ENCODE measurements at regions not wholly inside any gene's neighbourhood (a gene's known extent, or its start where the extent isn't known, plus 50 kb on each side); places are given as distances from the start of the nearest gene placed in this dataset.

- Histone ChIP-seq H3K4me1 (ENCODE audit: low read length) (no peaks in the 10 kb centered on the region), H3K4me2 (ENCODE audit: low read depth, low read length) (no peak overlapping the region), H3K27ac (ENCODE audit: low read length) (no peak overlapping the region), H3K9me3 (replicated peaks; ENCODE audit: insufficient read depth, low read length) (no peaks in the 10 kb centered on the region), H4K20me1 (ENCODE audit: insufficient read depth, low read length) (no peaks in the 10 kb centered on the region), H3K36me3 (replicated peaks; ENCODE audit: insufficient read depth, low read length) (no peaks in the 10 kb centered on the region), H3K9ac (ENCODE audit: low read length) (no peak overlapping the region), H3K27me3 (replicated peaks; ENCODE audit: insufficient read depth, low read length) (peaks cover 15% of the 10 kb centered on the region), H3F3A (ENCODE audit: insufficient read depth, low read length) (no peaks in the 10 kb centered on the region), H3K4me3 (ENCODE audit: low read length) (no peak overlapping the region), H3K79me2 (ENCODE audit: low read length) (no peaks in the 10 kb centered on the region), H2AFZ (ENCODE audit: low read length) (no peak overlapping the region), H3K9me2 (replicated peaks; ENCODE audit: insufficient read depth, low read length) (no peaks in the 10 kb centered on the region)
- DNase-seq, result no peak
- no peak for TF ChIP-seq EZH2phosphoT487 (IDR thresholded peaks at IDR 0.05; ENCODE audit: low read length)
- TF ChIP-seq, protein P1, sequence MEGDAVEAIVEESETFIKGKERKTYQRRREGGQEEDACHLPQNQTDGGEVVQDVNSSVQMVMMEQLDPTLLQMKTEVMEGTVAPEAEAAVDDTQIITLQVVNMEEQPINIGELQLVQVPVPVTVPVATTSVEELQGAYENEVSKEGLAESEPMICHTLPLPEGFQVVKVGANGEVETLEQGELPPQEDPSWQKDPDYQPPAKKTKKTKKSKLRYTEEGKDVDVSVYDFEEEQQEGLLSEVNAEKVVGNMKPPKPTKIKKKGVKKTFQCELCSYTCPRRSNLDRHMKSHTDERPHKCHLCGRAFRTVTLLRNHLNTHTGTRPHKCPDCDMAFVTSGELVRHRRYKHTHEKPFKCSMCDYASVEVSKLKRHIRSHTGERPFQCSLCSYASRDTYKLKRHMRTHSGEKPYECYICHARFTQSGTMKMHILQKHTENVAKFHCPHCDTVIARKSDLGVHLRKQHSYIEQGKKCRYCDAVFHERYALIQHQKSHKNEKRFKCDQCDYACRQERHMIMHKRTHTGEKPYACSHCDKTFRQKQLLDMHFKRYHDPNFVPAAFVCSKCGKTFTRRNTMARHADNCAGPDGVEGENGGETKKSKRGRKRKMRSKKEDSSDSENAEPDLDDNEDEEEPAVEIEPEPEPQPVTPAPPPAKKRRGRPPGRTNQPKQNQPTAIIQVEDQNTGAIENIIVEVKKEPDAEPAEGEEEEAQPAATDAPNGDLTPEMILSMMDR (IDR thresholded peaks at IDR 0.05; ENCODE audit: low read length), result no peak
- TF ChIP-seq EZH2 (optimal IDR thresholded peaks at IDR 0.05; ENCODE audit: low read depth, low read length), result no peak
These were observed 117.7 kb downstream of the PHETA1 start for GRCh38 chr12:111251058-111251730.

GRCh38 chr12:111250251-111250881 lies 118.5 kb downstream of the PHETA1 start:
- H3K4me2 ChIP-seq (ENCODE audit: low read depth, low read length), result no peak overlapping the region
- no peak overlapping the region for H3K9ac ChIP-seq (ENCODE audit: low read length)
- H2AFZ ChIP-seq (ENCODE audit: low read length), result no peak overlapping the region
- H3K27me3 ChIP-seq (replicated peaks; ENCODE audit: insufficient read depth, low read length), result peaks cover 15% of the 10 kb centered on the region
- TF ChIP-seq, protein P1 (IDR thresholded peaks at IDR 0.05; ENCODE audit: low read length), result no peak
- TF ChIP-seq EZH2phosphoT487 (IDR thresholded peaks at IDR 0.05; ENCODE audit: low read length) (no peak), EZH2 (optimal IDR thresholded peaks at IDR 0.05; ENCODE audit: low read depth, low read length) (no peak)
- no peaks in the 10 kb centered on the region for H3K4me1 ChIP-seq (ENCODE audit: low read length)
- H3K79me2 ChIP-seq (ENCODE audit: low read length), result no peaks in the 10 kb centered on the region
- no peaks in the 10 kb centered on the region for H3K9me2 ChIP-seq (replicated peaks; ENCODE audit: insufficient read depth, low read length)
- no peak overlapping the region for H3K27ac ChIP-seq (ENCODE audit: low read length)
- DNase-seq, result no peak
- H3K36me3 ChIP-seq (replicated peaks; ENCODE audit: insufficient read depth, low read length), result no peaks in the 10 kb centered on the region
- H4K20me1 ChIP-seq (ENCODE audit: insufficient read depth, low read length), result no peaks in the 10 kb centered on the region
- no peaks in the 10 kb centered on the region for H3F3A ChIP-seq (ENCODE audit: insufficient read depth, low read length)
- H3K4me3 ChIP-seq (ENCODE audit: low read length), result no peak overlapping the region
- H3K9me3 ChIP-seq (replicated peaks; ENCODE audit: insufficient read depth, low read length), result no peaks in the 10 kb centered on the region

DNA sequence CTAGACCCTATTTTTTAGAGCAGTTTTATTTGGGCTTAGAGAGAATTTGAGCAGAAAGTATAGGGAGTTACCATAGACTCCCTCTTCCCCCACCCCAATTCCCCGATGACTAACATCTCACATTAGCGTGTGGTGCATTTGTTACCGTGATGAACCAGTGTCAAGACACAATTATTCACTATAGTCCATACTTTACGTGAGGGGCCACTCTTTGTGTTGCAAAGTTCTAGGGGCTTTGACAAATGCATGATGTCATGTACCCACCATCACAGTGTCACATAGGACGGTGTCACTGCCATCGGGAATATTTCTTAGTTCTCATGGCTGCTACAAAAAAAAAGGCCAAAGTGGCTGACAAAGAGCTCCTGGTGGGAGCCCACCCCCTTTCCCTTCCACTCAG lies 119.1 kb downstream of the PHETA1 start:
- TF ChIP-seq EZH2phosphoT487 (IDR thresholded peaks at IDR 0.05; ENCODE audit: low read length), result no peak
- TF ChIP-seq, protein P1 (IDR thresholded peaks at IDR 0.05; ENCODE audit: low read length), result no peak
- no peak for TF ChIP-seq EZH2 (optimal IDR thresholded peaks at IDR 0.05; ENCODE audit: low read depth, low read length)
- Histone ChIP-seq H3K27me3 (replicated peaks; ENCODE audit: insufficient read depth, low read length) (peaks cover 15% of the 10 kb centered on the region), H2AFZ (ENCODE audit: low read length) (no peak overlapping the region), H3K79me2 (ENCODE audit: low read length) (no peaks in the 10 kb centered on the region), H3K9me2 (replicated peaks; ENCODE audit: insufficient read depth, low read length) (no peaks in the 10 kb centered on the region), H3K4me2 (ENCODE audit: low read depth, low read length) (no peak overlapping the region), H3K9ac (ENCODE audit: low read length) (no peak overlapping the region), H4K20me1 (ENCODE audit: insufficient read depth, low read length) (no peaks in the 10 kb centered on the region), H3K9me3 (replicated peaks; ENCODE audit: insufficient read depth, low read length) (no peaks in the 10 kb centered on the region), H3K36me3 (replicated peaks; ENCODE audit: insufficient read depth, low read length) (no peaks in the 10 kb centered on the region), H3F3A (ENCODE audit: insufficient read depth, low read length) (no peaks in the 10 kb centered on the region), H3K4me1 (ENCODE audit: low read length) (no peaks in the 10 kb centered on the region), H3K27ac (ENCODE audit: low read length) (no peak overlapping the region), H3K4me3 (ENCODE audit: low read length) (no peak overlapping the region)
- DNase-seq, result no peak

Measured in MM.1S (cell line).